HEK293T (cell line): ENCODE measurements at regions not wholly inside any gene's neighbourhood (a gene's known extent, or its start where the extent isn't known, plus 50 kb on each side); places are given as distances from the start of the nearest gene placed in this dataset.
"Not testable (repeated sequence)": the region's sequence is repeated elsewhere in the genome, so short reads cannot be mapped to it uniquely, and the experiment has no call there.

Source experiments
- CTCF ChIA-PET: fragments of 350-600 bp; formaldehyde crosslinking; extraction: SDS; loops from one replicate; lab custom pipeline; 2021; ENCODE audit warnings: antibody characterized with exemption, inconsistent platforms; lab: Yijun Ruan, JAX
- POLR2A ChIA-PET: fragments of 350-600 bp; formaldehyde crosslinking; extraction: SDS; loops from one replicate; lab custom pipeline; 2020; ENCODE audit warnings: antibody characterized with exemption, inconsistent platforms; lab: Yijun Ruan, JAX
- DNase-seq: peaks from one replicate; pipeline ENCODE4 v3.0.0; 2012; ENCODE audit warnings: mixed read lengths; ENCODE audit errors: extremely low spot score
- ARNT ChIP-seq: fragments of 450-650 bp; IDR thresholded peaks from 2 replicates; pipeline ENCODE4 v1.6.1; 2017; ENCODE audit warnings: mild to moderate bottlenecking
- BHLHE40 ChIP-seq: fragments of 450-650 bp; IDR thresholded peaks from 2 replicates; pipeline ENCODE4 v1.6.1; 2016; ENCODE audit warnings: mild to moderate bottlenecking, moderate library complexity, borderline replicate concordance
- CTBP1 ChIP-seq: fragments of 450-650 bp; IDR thresholded peaks from 2 replicates; pipeline ENCODE4 v1.6.1; 2016; ENCODE audit warnings: borderline replicate concordance
- ELF4 ChIP-seq: fragments of 450-650 bp; IDR thresholded peaks from 2 replicates; pipeline ENCODE4 v1.6.1; 2017; ENCODE audit warnings: antibody characterized with exemption
- FOXA1 ChIP-seq: fragments of 450-650 bp; IDR thresholded peaks from 2 replicates; pipeline ENCODE4 v1.6.1; 2016; ENCODE audit warnings: mild to moderate bottlenecking
- FOXK2 ChIP-seq: fragments of 450-650 bp; IDR thresholded peaks from 2 replicates; pipeline ENCODE4 v1.6.1; 2016; ENCODE audit warnings: mild to moderate bottlenecking
- FOXM1 ChIP-seq: fragments of 450-650 bp; IDR thresholded peaks from 2 replicates; pipeline ENCODE4 v1.6.1; 2017; ENCODE audit warnings: mild to moderate bottlenecking, borderline replicate concordance
- HDGF ChIP-seq: fragments of 450-650 bp; IDR thresholded peaks from 2 replicates; pipeline ENCODE4 v1.6.1; 2017; ENCODE audit warnings: antibody characterized with exemption, borderline replicate concordance
- L3MBTL2 ChIP-seq: fragments of 450-650 bp; conservative IDR thresholded peaks from 2 replicates; pipeline ENCODE4 v1.6.1; 2016; ENCODE audit warnings: mild to moderate bottlenecking
- LEF1 ChIP-seq: fragments of 450-650 bp; IDR thresholded peaks from 2 replicates; pipeline ENCODE4 v1.6.1; 2017; ENCODE audit warnings: mild to moderate bottlenecking, borderline replicate concordance
- NFRKB ChIP-seq: fragments of 450-650 bp; IDR thresholded peaks from 2 replicates; pipeline ENCODE4 v1.6.1; 2016; ENCODE audit warnings: mild to moderate bottlenecking, moderate library complexity
- SP1 ChIP-seq: fragments of 450-650 bp; IDR thresholded peaks from 2 replicates; pipeline ENCODE4 v1.6.1; 2017
- SUZ12 ChIP-seq: fragments of 450-650 bp; IDR thresholded peaks from 2 replicates; pipeline ENCODE4 v1.6.1; 2016; ENCODE audit warnings: mild to moderate bottlenecking
- TARDBP ChIP-seq: fragments of 450-650 bp; IDR thresholded peaks from 2 replicates; pipeline ENCODE4 v1.6.1; 2016
- ZNF384 ChIP-seq: fragments of 450-650 bp; IDR thresholded peaks from 2 replicates; pipeline ENCODE4 v1.6.1; 2016
- TF ChIP-seq, protein P1 (sequence below): fragments of 450-650 bp; IDR thresholded peaks from 2 replicates; pipeline ENCODE4 v1.6.1; 2016

- no peak for DNase-seq
- POLR2A ChIA-PET: no interaction called here
- CTCF ChIA-PET: no interaction called here
- TF ChIP-seq L3MBTL2 (no peak), ARNT (no peak), BHLHE40 (no peak), SP1 (no peak), TARDBP (no peak), FOXK2 (no peak), ELF4 (no peak), LEF1 (no peak)
These were observed 79.2 kb upstream of the CEP126 start for GRCh38 chr11:101835506-101836063.

- POLR2A ChIA-PET, CTCF ChIA-PET: not testable (repeated sequence)
These were observed 84.3 kb upstream of the CEP126 start for GRCh38 chr11:101830475-101830874.

GRCh38 chr11:101825531-101825930 lies 89.3 kb upstream of the CEP126 start:
- TF ChIP-seq FOXK2 (no peak), ARNT (no peak), ELF4 (no peak), CTBP1 (no peak), TARDBP (no peak), SP1 (no peak), NFRKB (no peak), BHLHE40 (no peak), L3MBTL2 (no peak), FOXA1 (no peak), LEF1 (no peak), FOXM1 (no peak), HDGF (no peak), SUZ12 (no peak), ZNF384 (no peak)
- TF ChIP-seq, protein P1, sequence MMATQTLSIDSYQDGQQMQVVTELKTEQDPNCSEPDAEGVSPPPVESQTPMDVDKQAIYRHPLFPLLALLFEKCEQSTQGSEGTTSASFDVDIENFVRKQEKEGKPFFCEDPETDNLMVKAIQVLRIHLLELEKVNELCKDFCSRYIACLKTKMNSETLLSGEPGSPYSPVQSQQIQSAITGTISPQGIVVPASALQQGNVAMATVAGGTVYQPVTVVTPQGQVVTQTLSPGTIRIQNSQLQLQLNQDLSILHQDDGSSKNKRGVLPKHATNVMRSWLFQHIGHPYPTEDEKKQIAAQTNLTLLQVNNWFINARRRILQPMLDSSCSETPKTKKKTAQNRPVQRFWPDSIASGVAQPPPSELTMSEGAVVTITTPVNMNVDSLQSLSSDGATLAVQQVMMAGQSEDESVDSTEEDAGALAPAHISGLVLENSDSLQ: no peak
- ChIA-PET POLR2A (no interaction called here), CTCF (no interaction called here)
- no peak for DNase-seq

More at GRCh38 chr11:101830475-101830874, 84.3 kb upstream of the CEP126 start:
- DNase-seq: not testable (repeated sequence)

- ChIA-PET POLR2A (no interaction called here), CTCF (no interaction called here)
- no peak for DNase-seq
- TF ChIP-seq SP1 (no peak), SUZ12 (no peak), BHLHE40 (no peak)
- TF ChIP-seq, protein P1: no peak
These were observed 97.2 kb upstream of the CEP126 start for GRCh38 chr11:101817581-101817980.

- CTCF ChIA-PET: no interaction called here
- TF ChIP-seq LEF1: no peak
- no peak for TF ChIP-seq FOXK2
- TF ChIP-seq TARDBP: no peak
- TF ChIP-seq NFRKB: no peak
- TF ChIP-seq L3MBTL2: no peak
- TF ChIP-seq SUZ12: no peak
- TF ChIP-seq, protein P1: no peak
- no peak for TF ChIP-seq ELF4
- TF ChIP-seq HDGF: no peak
- TF ChIP-seq ARNT: no peak
- TF ChIP-seq FOXM1: no peak
- no peak for TF ChIP-seq ZNF384
- TF ChIP-seq CTBP1: no peak
- no peak for DNase-seq
- POLR2A ChIA-PET: no interaction called here
These were observed 98.2 kb upstream of the CEP126 start for GRCh38 chr11:101816613-101817012.

DNA sequence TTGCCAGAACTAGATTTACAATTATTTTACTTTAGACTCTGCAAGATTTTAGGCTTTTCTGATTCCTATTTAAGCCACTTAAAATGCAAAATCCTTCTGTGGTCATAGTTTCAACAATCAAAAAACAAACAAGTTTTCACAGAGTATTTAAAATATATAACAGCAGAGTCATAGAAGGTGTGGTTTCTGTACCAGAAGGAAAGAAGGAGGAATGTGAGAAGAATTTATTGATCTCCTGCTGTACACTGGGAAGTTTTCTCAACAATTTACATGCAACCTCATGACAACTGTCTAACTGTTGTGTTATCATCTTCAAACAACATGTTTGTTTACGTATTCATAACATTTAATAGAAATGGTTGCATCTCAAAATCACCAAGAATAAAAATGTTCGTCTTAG lies 102.3 kb upstream of the CEP126 start:
- no peak for DNase-seq
- CTCF ChIA-PET: no interaction called here
- TF ChIP-seq FOXM1: no peak
- POLR2A ChIA-PET: no interaction called here

- POLR2A ChIA-PET: no interaction called here
- CTCF ChIA-PET: no interaction called here
- no peak for DNase-seq
- TF ChIP-seq FOXK2: no peak
These were observed 104.3 kb upstream of the CEP126 start for GRCh38 chr11:101810546-101810945.

DNA sequence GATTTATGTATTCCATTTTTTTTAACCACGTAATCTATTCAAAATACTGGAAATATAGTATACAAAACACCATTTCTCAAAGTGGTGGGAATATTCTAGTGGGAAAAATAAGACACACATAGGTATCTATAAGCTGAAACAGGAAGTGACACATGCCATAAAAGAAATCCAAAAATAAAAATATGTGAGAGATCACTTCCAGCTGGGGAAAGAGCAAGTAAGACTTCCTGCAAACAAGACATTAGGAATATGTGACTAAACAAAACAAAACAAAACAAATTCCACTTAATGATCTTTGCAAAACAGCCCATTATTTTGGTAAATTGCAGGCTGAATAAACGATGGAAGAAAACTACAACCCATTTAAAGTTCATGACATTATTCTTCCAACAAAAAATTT lies 107.3 kb upstream of the CEP126 start:
- ChIA-PET CTCF (no interaction called here), POLR2A (no interaction called here)
- DNase-seq: no peak
- TF ChIP-seq SP1 (no peak), ARNT (no peak), CTBP1 (no peak), ZNF384 (no peak), L3MBTL2 (no peak), BHLHE40 (no peak), NFRKB (no peak), ELF4 (no peak), TARDBP (no peak), FOXA1 (no peak), SUZ12 (no peak), HDGF (no peak), FOXK2 (no peak), LEF1 (no peak), FOXM1 (no peak)
- TF ChIP-seq, protein P1: no peak
